Lung (tissue), 11 donors: ENCODE measurements at regions not wholly inside any gene's neighbourhood (a gene's known extent, or its start where the extent isn't known, plus 50 kb on each side); places are given as distances from the start of the nearest gene placed in this dataset.

Source experiments
- ATAC-seq: fragments of 200-7000 bp; cut with Tn5 transposase; one replicate; pipeline ENCODE4 v1.9.1; 2020; ENCODE audit warnings: moderate number of reproducible peaks; ENCODE audit not compliant: insufficient read depth, low FRiP score
- DNase-seq, 3 donors: peaks; one replicate each; pipeline ENCODE4 v3.0.0-alpha.2; 2013 to 2017
- H3K27ac ChIP-seq, 2 donors: one replicate each; pipeline ENCODE4 v1.5.1; 2013; ENCODE audit warnings: mild to moderate bottlenecking in 2 of 2, moderate library complexity in 2 of 2, control low read depth in 1 of 2, inconsistent platforms in 1 of 2, low read depth in 1 of 2, low read length in 1 of 2
- H3K27me3 ChIP-seq, 3 donors: one replicate each; pipeline ENCODE4 v1.5.1; 2013; ENCODE audit warnings: low read length in 2 of 3; ENCODE audit not compliant: control insufficient read depth in 3 of 3, insufficient read depth in 3 of 3
- H3K36me3 ChIP-seq, 4 donors: one replicate each; pipeline ENCODE4 v1.5.1; 2013; ENCODE audit warnings: low read length in 4 of 4, mild to moderate bottlenecking in 1 of 4, moderate library complexity in 1 of 4; ENCODE audit not compliant: control insufficient read depth in 4 of 4, insufficient read depth in 4 of 4
- H3K4me1 ChIP-seq, 5 donors: one replicate each; pipeline ENCODE4 v1.5.1; 2013; ENCODE audit warnings: low read length in 5 of 5, mild to moderate bottlenecking in 2 of 5, moderate library complexity in 1 of 5; ENCODE audit not compliant: control insufficient read depth in 5 of 5, insufficient read depth in 5 of 5
- H3K4me3 ChIP-seq: one replicate; pipeline ENCODE4 v1.5.1; 2013; ENCODE audit warnings: mild to moderate bottlenecking, control low read depth, moderate library complexity
- H3K9ac ChIP-seq, 2 donors: one replicate each; pipeline ENCODE4 v1.5.1; 2013; ENCODE audit warnings: low read length in 2 of 2, control low read depth in 1 of 2; ENCODE audit not compliant: insufficient read depth in 1 of 2
- H3K9me3 ChIP-seq, 4 donors: one replicate each; pipeline ENCODE4 v1.5.1; 2013; ENCODE audit warnings: low read length in 3 of 4, mild to moderate bottlenecking in 1 of 4, moderate library complexity in 1 of 4; ENCODE audit not compliant: control insufficient read depth in 4 of 4, insufficient read depth in 3 of 4
- WGBS, 2 donors: extraction: QIAGEN DNeasy Blood & Tissue Kit; methylation state at CpG; one replicate each; pipeline ENCODE4 v1.1.7; 2013; 5-methylcytosine and 5-hydroxymethylcytosine counted together
- TF ChIP-seq, protein P1 (sequence below): IDR thresholded peaks from 2 replicates; pipeline ENCODE4 v1.5.1; 2012; ENCODE audit warnings: mild to moderate bottlenecking; ENCODE audit errors: control extremely low read depth, extremely low read depth
- donor health status: control.
- donor health status: control.
- donor health status: Bipolar disorder and iron deficiency.
- donor health status: healthy.
- donor health status: DM: yes; HTN: yes; CAD: no.

DNA sequence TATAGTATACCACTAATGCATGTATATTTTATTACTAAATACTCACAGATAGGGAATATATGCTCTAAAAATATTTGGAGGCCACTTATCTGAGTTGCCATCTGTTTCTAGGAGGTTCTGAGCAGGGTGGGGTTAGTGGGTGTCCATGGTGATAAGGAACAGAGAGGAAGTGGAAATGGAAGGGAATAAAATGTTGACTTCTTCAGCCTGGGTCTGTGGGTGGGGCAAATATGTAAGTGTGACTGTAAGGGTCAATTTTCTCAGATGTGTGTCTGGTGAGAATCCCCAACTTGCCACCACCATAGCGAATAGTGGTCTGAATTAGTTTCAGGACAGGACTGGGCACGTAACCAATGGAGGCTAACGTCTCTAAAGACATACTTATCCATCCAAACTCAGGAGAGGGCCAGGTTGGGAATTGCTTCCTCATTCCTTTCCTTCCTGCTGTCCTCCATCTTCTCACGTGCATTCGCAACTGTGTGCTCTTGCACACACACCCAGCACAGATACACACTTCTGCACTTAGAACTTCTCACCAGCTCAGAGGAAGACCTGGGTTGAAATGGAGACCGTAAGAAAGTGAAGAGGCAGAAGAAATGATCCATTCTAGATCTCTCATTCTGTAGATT lies 54.2 kb upstream of the GZMB start:
- Histone ChIP-seq H3K4me3 (no peak overlapping the region), H3K36me3 (no peaks in the 10 kb centered on the region), H3K9me3 (peaks cover 0 to 3% (median 0%) of the 10 kb centered on the region in 4 donors), H3K9ac (no peak overlapping the region), H3K27ac (no peak overlapping the region), H3K27me3 (peaks cover 0 to 3% (median 0%) of the 10 kb centered on the region in 3 donors), H3K4me1 (peaks cover 0 to 3% (median 0%) of the 10 kb centered on the region in 5 donors)
- TF ChIP-seq, protein P1, sequence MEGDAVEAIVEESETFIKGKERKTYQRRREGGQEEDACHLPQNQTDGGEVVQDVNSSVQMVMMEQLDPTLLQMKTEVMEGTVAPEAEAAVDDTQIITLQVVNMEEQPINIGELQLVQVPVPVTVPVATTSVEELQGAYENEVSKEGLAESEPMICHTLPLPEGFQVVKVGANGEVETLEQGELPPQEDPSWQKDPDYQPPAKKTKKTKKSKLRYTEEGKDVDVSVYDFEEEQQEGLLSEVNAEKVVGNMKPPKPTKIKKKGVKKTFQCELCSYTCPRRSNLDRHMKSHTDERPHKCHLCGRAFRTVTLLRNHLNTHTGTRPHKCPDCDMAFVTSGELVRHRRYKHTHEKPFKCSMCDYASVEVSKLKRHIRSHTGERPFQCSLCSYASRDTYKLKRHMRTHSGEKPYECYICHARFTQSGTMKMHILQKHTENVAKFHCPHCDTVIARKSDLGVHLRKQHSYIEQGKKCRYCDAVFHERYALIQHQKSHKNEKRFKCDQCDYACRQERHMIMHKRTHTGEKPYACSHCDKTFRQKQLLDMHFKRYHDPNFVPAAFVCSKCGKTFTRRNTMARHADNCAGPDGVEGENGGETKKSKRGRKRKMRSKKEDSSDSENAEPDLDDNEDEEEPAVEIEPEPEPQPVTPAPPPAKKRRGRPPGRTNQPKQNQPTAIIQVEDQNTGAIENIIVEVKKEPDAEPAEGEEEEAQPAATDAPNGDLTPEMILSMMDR, result no peak
- ATAC-seq, result no peak
- WGBS, 2 donors, result 63 to 71% methylated on average over 6 of the region's 6 CpGs
- no peak for DNase-seq
